Astrocyte of the cerebellum (primary cell): ENCODE measurements at regions not wholly inside any gene's neighbourhood (a gene's known extent, or its start where the extent isn't known, plus 50 kb on each side); places are given as distances from the start of the nearest gene placed in this dataset.

Source experiments
- DNase-seq: peaks from one replicate; pipeline ENCODE4 v3.0.0-alpha.2; 2011; ENCODE audit warnings: low read depth
- H3K4me3 ChIP-seq: 2 replicates; pipeline ENCODE4 v1.5.1; 2011; ENCODE audit warnings: mild to moderate bottlenecking, low read depth, low read length, moderate library complexity
- in situ Hi-C: cut with HindIII; loops from 2 replicates; pipeline ENCODE4 v1.10.0; 2017; ENCODE audit warnings: low sequenced_read_pairs
- TF ChIP-seq, protein P1 (sequence below): IDR thresholded peaks from 2 replicates; pipeline ENCODE4 v1.5.1; 2012; ENCODE audit warnings: low read length, low read depth, moderate library complexity, mild to moderate bottlenecking; ENCODE audit errors: missing control alignments

DNA sequence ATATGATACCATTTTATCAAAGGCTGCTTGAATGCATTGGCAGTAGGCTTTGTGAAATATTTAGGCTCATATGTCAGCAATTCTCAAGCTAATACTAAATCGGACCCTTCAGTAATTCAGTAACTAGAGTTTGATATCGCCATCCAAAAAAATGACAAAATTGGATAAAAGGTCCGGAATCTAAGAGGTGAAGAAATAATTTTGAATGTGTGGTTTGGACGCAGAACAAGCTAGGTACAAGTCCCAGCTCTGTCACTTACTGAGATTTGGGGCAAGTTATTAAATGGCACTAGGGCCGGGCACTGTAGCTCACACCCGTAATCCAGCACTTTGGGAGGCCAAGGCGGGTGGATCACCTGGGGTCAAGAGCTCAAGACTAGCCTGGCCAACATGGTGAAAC lies 956.5 kb downstream of the CDH11 start:
- TF ChIP-seq, protein P1, sequence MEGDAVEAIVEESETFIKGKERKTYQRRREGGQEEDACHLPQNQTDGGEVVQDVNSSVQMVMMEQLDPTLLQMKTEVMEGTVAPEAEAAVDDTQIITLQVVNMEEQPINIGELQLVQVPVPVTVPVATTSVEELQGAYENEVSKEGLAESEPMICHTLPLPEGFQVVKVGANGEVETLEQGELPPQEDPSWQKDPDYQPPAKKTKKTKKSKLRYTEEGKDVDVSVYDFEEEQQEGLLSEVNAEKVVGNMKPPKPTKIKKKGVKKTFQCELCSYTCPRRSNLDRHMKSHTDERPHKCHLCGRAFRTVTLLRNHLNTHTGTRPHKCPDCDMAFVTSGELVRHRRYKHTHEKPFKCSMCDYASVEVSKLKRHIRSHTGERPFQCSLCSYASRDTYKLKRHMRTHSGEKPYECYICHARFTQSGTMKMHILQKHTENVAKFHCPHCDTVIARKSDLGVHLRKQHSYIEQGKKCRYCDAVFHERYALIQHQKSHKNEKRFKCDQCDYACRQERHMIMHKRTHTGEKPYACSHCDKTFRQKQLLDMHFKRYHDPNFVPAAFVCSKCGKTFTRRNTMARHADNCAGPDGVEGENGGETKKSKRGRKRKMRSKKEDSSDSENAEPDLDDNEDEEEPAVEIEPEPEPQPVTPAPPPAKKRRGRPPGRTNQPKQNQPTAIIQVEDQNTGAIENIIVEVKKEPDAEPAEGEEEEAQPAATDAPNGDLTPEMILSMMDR: no peak
- no peak overlapping the region for H3K4me3 ChIP-seq
- in situ Hi-C loops: no loop called here
- DNase-seq: no peak

DNA sequence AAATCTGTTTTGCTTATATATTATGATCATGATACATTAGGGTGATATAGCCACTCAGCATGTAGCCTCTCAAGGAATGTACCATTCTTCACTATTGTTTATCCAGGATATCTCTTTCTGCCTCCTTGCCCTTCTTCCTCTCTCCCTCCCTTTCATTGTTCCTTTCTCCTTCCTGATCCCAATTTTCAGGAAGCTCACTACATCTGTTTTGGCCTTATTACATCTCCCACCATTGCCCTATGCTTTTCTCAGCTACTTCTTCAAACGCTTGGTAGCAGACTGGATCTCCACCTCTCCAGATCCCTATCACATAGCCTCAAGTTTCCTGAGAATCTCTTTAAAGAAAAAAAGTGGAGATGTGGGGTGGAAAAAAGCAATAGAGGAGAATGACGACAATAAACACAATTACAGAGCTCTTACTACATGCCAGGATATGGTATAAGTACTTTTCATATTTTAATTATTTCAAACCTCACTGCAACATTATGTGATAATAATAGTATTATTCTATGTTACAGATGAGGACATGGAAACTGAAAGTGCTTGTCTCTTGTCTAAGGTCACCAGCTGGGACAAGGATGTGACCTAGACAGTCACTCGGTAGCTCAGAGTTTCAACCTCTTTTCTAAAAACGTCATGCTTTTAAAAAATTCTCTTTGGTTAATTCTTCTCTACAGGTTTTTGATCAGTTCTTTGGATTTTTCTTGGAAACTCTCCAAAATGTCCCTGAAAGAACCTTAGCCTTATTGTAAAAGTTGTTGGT lies 959.1 kb downstream of the CDH11 start:
- H3K4me3 ChIP-seq: no peak overlapping the region
- in situ Hi-C loops: no loop called here
- TF ChIP-seq, protein P1: no peak
- no peak for DNase-seq

DNA sequence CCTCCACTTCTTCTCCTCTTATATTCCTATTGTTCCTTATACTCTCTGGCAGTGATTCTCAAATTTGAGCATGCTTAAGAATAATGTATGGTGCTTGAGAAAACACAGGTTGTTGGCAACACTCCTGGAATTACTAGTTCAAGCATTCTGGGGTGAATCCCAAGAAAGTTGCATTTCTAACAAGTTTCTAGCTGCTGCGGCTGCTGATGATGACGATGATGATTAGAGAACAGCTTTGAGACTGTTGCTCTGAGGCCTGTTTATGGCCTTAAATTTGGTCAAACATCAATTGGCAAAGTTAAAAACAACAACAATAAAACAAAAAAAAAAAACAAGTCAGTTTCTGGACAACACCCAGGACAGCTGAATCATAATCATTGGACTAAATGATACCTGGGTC lies 961.9 kb downstream of the CDH11 start:
- in situ Hi-C loops: no loop called here
- DNase-seq: peak; percentile 53
- H3K4me3 ChIP-seq: no peak overlapping the region
- TF ChIP-seq, protein P1: no peak

DNA sequence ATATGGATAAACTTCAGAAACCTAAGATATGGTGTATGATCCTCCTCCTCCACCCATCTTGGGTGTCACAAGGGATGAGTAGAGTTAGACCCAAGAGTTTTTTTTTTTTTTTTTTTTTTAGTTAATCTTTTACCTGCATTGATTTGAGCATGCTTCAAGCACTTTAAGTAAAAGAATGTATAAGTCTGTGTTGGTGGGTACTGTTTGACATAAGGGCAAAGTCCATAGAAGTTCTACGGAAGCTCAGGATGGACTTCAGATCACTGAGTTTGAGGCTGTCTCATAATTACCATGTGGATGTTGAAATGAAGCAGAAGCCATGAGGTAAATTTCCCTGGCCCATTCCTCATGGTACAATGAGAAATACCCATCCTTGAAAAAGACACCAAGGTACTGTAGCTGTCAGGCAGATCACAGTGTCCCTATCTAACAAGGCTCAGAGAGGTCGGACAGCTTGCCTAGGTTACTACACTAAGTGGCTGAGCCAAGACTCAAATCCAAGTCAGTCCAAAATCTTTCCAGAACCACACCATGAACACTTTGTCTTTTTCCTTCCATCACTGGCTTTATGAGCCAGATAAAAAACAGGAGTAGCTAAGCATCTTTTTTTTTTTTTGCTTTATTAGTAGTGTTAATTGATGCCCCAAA lies 962.8 kb downstream of the CDH11 start:
- no peak overlapping the region for H3K4me3 ChIP-seq
- in situ Hi-C loops: no loop called here
- DNase-seq: no peak
- TF ChIP-seq, protein P1: no peak

DNA sequence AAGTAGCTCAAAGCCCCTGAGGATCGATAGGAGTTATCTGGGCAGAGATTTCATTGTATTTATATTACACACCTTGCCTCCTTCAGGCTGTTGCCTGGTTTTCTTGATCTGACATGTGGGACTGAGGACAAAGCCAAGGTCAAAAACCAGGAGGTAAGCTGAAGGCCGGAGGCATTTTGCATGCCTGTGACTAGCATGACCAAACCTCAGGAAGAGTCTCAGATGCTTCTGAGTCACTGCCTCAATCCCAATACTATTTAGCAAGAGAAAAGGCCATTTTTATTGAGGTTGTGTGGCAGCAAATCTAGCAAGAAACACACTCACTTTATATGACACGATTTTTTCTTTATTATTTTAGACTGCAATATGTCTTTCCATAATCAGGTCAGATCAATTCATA lies 968.1 kb downstream of the CDH11 start:
- in situ Hi-C loops: no loop called here
- DNase-seq: no peak

DNA sequence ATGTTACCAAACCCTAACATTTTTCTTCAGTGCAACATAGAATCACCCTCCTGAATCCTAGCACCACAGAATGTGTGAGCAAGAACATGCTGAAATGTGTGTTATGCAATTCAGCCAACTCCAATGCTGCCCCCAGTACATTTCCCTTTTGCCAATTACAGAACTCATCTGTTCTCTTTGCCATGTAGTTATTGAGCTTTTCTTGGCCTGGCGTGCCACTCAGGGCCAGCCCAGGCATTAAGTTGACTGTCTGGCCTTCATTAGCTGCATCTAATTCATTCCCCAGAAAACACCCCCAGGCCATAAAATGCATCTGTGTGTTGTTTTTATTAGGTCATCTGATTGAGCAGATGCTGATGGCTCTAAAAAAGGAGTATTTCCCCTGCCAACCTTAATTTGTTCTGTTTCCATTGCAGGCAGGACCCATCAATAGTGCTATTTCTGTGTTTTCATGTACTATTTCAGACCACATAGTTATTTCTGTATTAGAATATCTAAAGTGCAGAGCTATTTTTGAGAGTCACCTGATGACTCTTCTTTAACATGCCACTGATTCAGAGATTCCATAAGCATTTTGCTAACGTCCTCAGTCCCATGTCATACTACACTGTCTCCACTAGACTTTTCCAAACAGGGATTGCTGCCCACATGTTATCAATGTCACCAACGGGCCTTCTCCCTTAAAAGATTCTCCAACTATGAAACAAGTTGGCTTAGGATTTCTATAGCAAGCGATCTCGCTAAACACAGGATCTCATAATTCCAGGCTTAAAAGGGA lies 969.7 kb downstream of the CDH11 start:
- DNase-seq: no peak
- in situ Hi-C loops: no loop called here

More for the DNA sequence above, 968.1 kb downstream of the CDH11 start:
- TF ChIP-seq, protein P1: no peak
- no peak overlapping the region for H3K4me3 ChIP-seq

More for the DNA sequence above, 969.7 kb downstream of the CDH11 start:
- TF ChIP-seq, protein P1: no peak
- H3K4me3 ChIP-seq: no peak overlapping the region
